Neutrophil (primary cell): ENCODE measurements at regions not wholly inside any gene's neighbourhood (a gene's known extent, or its start where the extent isn't known, plus 50 kb on each side); places are given as distances from the start of the nearest gene placed in this dataset.

Experiments
- H3K27ac ChIP-seq: fragments of 200-600 bp; sonication (generic); 2 replicates; pipeline ENCODE4 v1.5.1; 2016; ENCODE audit warnings: mild to moderate bottlenecking, moderate library complexity
- H3K27me3 ChIP-seq: fragments of 200-600 bp; sonication (generic); 2 replicates; pipeline ENCODE4 v1.6.0; 2016; ENCODE audit warnings: mild to moderate bottlenecking
- H3K36me3 ChIP-seq: fragments of 200-600 bp; sonication (generic); 2 replicates; pipeline ENCODE4 v1.5.1; 2017
- H3K4me1 ChIP-seq, 2 experiments: fragments of 200-600 bp in 1 of 2; sonication (generic) in 1 of 2; 1 replicate in 1 of 2; 2 replicates in 1 of 2; pipeline versions ENCODE4 v1.5.1 to v1.6.1; 2013 to 2016; ENCODE audit warnings: low read depth in 1 of 2, low read length in 1 of 2, mild to moderate bottlenecking in 1 of 2, moderate library complexity in 1 of 2; ENCODE audit not compliant: control insufficient read depth in 1 of 2, insufficient read depth in 1 of 2
- H3K4me3 ChIP-seq, 2 experiments: fragments of 200-600 bp in 1 of 2; sonication (generic) in 1 of 2; 1 replicate in 1 of 2; 2 replicates in 1 of 2; pipeline ENCODE4 v1.5.1; 2013 to 2016; ENCODE audit warnings: low read depth in 1 of 2, low read length in 1 of 2, mild to moderate bottlenecking in 1 of 2, moderate library complexity in 1 of 2
- H3K9me3 ChIP-seq: fragments of 200-600 bp; sonication (generic); 2 replicates; pipeline ENCODE4 v1.5.1; 2016
- CTCF ChIP-seq: fragments of 200-600 bp; sonication (generic); IDR thresholded peaks from 2 replicates; pipeline ENCODE4 v1.5.1; 2016; ENCODE audit warnings: antibody characterized with exemption

- no peaks in the 10 kb centered on the region for H3K27me3 ChIP-seq
- no peaks in the 10 kb centered on the region for H3K9me3 ChIP-seq
- no peaks in the 10 kb centered on the region for H3K4me1 ChIP-seq
- TF ChIP-seq CTCF: no peak
- H3K36me3 ChIP-seq: no peaks in the 10 kb centered on the region
- H3K4me3 ChIP-seq: no peak overlapping the region
- H3K27ac ChIP-seq: no peak overlapping the region
Measured at GRCh38 chr15:70293138-70293537, 195.4 kb upstream of the TLE3 start.

DNA sequence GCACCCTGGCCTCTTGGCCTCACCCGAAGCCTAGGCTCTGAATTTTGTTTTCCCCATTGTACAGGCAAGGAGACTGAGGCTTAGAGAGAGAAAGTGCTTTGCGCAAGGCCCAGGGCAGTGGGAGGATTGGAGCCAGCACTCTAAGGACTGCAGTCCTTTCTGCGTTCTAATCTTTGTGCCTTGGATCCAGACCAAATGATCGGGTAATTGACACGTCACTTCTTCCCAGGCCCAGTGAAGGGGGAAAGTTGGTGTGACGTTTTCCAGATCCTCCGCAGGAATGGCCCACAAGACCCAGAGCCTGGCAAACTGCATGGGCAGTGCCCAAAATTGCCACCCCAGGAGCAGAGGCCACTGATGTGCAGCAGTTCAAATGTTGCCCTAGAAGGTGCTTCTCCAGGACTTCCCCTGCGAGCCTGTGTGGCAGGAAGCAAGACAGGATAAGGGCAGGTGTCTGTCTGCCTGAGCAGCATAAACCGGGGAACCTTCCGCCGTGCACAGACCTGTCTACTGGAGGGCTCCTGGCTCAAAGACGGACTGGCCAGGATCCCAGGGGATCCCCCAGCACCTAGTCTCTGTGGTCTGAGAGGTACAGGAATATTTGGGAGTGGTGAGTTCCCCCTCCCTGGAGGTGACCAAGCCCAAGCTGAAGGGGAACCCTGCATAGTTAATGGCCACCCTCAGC, 194.5 kb upstream of the TLE3 start:
- H3K4me1 ChIP-seq: no peaks in the 10 kb centered on the region
- H3K36me3 ChIP-seq: no peaks in the 10 kb centered on the region
- no peak for TF ChIP-seq CTCF
- no peaks in the 10 kb centered on the region for H3K27me3 ChIP-seq
- H3K27ac ChIP-seq: no peak overlapping the region
- H3K9me3 ChIP-seq: no peaks in the 10 kb centered on the region
- no peak overlapping the region for H3K4me3 ChIP-seq

DNA sequence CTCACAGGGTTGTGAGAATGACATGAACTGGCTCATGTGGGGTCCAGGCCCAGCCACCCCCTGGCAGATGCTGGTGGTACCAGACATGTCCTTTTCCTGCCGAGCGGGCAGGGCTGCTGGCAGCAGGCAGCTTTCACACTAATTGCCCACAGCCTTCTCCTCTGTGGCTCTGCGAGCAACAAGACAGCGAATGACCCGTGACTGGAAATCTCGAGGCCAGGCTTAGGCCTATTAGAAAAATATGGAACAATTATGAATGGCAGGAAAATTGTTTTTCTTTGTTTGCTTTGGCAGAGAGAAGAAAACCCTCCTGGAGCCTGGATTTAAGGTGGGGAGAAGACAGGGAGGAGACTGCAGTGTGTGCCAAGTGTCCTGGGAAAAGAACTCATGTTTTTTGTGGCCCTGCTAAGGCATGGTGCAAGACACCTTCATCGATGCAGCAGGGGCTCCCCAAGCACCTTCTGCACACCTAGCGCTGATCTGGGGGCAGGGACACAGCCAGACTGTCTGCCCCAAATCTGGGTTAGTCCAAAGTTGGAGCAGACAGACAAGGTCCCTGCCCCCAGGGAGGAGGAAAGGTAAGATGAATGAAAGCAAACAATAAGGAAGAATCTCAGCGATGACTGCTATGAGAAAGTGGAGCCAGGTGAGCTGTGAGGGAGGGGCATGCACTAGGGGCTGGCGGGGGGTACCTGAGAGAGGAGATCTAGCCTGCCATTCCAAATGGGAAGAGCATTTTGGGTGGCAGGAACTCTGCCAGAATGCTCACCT, 193.8 kb upstream of the TLE3 start:
- H3K4me3 ChIP-seq: no peak overlapping the region
- H3K36me3 ChIP-seq: no peaks in the 10 kb centered on the region
- H3K4me1 ChIP-seq: no peaks in the 10 kb centered on the region
- no peak for TF ChIP-seq CTCF
- H3K9me3 ChIP-seq: no peaks in the 10 kb centered on the region
- no peak overlapping the region for H3K27ac ChIP-seq
- no peaks in the 10 kb centered on the region for H3K27me3 ChIP-seq

DNA sequence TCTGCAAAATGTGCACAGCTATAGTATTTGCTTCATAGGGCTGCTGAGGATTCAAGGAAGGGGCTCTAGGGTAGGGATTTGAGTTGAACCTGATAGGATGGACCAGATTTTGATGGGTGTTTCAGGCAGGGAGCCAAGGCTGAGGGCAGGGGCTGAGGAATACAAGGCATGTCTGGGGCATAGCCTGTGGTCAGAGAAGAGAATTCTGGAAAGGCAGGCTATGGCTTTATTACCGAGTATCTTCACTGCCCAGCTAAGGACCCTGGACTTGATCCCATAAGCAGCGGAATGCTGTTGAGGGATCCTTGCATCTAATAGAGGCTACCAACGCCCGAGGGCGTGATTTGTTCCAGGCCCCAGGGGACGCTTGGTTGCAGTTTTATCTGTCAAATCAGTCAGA, 193.0 kb upstream of the TLE3 start:
- Histone ChIP-seq H3K4me1 (no peaks in the 10 kb centered on the region), H3K4me3 (no peak overlapping the region), H3K36me3 (no peaks in the 10 kb centered on the region), H3K27ac (no peak overlapping the region), H3K9me3 (no peaks in the 10 kb centered on the region), H3K27me3 (no peaks in the 10 kb centered on the region)
- no peak for TF ChIP-seq CTCF

- no peaks in the 10 kb centered on the region for H3K4me1 ChIP-seq
- H3K27me3 ChIP-seq: no peaks in the 10 kb centered on the region
- no peak overlapping the region for H3K27ac ChIP-seq
- TF ChIP-seq CTCF: no peak
- no peak overlapping the region for H3K4me3 ChIP-seq
- no peaks in the 10 kb centered on the region for H3K9me3 ChIP-seq
- H3K36me3 ChIP-seq: no peaks in the 10 kb centered on the region
Measured at GRCh38 chr15:70289191-70289955, 191.7 kb upstream of the TLE3 start.
